Left kidney (tissue), 1 donor: ENCODE measurements at regions not wholly inside any gene's neighbourhood (a gene's known extent, or its start where the extent isn't known, plus 50 kb on each side); places are given as distances from the start of the nearest gene placed in this dataset.

Experiments used
- DNase-seq: peaks from one replicate; pipeline ENCODE4 v3.0.0-alpha.2; 2013

DNA sequence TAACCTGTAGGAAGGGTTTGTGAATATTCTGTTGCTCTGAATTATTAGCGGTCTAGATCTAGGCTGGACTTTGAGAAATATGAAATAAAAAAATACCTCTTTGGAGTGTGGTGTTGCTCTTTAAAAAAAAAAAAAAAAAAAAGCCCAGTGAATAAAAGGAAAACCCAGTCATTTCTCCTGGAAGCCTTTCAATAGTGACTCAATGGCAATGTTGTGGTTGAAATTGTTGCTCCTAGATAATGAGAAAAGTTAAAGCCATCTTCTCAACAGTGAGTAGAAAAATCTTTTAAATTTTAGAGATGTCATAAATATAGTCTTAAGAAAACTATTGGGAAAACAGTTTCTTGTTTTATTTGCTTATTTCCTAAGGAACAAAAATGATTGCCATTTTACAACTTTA, 135.3 kb downstream of the RFC3 start:
- no peak for DNase-seq

DNA sequence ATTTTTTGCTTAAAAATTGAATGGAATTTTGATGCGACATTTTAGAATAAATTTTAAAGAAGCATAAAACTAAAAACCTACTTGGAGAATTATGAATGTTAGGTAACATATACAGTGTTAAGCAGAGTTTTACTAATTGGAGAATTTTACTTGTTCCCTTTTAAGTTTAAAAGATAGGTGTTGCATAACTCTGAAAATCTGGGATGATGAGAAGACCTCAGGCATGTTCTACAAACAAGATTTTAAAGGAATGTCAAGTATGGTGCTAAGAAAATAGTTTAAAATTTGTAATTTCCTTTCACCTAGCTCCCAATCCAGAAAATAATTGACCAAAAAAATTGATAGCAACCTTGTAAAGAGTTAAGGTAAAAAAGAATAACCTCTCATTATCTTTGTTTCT, 135.8 kb downstream of the RFC3 start:
- DNase-seq: no peak

DNA sequence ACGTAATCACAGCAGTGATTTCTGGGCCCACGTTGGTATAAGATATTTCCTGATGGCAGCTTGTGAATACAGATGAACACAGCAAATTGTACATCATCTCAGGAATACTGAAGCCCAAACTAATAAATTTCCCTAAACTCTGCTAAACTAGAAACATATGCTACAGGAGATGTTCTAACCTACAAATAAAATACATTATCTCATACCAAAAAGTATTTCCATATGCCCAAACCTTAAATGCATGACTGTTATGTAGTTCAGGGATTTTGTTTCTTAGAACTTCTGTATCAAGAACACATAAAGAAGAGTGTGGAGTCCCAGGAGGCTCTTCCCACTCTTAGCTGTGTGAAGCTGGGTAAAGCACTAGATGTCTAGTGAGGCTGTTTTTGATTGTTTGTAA, 138.4 kb downstream of the RFC3 start:
- no peak for DNase-seq

DNA sequence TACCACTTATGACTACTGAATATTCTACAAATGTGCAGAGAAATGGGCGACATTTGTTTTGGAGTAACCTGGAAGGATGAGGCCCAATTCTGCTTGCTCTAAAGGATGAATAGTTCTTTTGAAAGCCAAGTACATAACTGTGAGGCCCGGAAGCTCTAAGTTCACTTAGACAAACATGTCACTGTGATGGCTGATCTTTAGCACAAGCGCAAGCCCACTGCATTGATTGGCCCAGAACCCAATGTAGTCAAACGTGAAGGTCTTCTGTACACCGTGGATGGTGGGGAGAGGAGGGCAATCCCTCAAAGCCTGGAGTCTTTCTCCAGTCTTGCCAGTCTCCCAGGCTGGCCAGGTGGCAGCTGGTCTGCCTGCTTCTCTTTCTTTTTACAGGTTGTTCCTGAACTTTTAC, 139.6 kb downstream of the RFC3 start:
- DNase-seq: no peak

DNA sequence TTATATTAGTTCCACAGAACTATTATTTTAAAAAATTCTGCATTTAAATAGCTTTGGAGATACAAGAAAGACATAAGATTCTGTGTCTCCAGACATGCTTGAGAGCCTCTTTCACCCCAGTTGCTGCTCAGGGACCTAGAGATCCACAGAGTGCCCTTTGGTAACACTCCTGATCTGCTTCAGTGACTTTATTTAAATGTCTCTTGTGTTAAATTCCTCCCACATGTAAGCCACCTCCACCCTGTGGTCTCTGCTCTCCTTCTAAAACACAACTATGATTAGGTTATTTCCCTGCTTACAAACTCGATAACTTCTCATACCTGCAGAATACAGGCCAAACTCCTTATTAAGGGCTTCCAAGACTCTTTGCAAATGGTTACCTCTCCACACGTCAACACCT, 141.0 kb downstream of the RFC3 start:
- DNase-seq: no peak

DNA sequence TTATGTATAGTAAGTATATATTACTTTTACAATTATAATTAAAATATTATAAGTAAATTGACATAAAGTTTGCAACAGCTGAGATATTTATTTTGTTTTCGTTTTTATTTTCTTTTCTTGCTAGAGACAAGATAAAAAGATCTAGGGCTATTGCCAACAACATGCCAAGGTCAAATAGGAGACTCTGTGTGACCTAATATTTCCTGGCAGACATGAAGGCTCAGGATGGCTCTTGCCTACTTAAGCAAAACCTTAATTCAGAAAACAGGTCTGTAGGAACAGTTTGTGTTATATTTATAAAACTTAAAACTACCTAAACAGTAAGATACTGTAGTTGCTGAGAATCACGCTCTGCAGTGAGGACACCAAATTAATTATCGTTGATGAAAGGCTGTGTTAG, 145.2 kb downstream of the RFC3 start:
- no peak for DNase-seq

DNA sequence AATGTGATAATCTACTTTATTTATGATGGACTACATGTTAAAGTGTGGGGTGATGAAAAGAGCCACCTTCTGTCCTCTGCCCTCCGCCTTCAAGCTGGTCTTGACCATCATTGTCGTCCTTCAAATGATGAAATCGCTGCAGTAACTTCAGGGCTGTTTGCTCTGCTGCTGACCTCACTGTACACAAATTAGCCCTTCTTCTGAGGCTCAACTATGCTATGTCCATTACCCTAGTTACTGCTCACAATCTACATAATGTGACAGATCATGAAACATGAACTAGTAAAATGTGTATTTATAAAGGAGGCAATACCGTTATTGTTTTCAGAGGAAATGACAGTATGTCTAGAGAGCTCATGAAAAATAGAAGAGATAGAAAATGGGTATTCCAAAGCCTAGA, 145.9 kb downstream of the RFC3 start:
- DNase-seq: no peak

DNA sequence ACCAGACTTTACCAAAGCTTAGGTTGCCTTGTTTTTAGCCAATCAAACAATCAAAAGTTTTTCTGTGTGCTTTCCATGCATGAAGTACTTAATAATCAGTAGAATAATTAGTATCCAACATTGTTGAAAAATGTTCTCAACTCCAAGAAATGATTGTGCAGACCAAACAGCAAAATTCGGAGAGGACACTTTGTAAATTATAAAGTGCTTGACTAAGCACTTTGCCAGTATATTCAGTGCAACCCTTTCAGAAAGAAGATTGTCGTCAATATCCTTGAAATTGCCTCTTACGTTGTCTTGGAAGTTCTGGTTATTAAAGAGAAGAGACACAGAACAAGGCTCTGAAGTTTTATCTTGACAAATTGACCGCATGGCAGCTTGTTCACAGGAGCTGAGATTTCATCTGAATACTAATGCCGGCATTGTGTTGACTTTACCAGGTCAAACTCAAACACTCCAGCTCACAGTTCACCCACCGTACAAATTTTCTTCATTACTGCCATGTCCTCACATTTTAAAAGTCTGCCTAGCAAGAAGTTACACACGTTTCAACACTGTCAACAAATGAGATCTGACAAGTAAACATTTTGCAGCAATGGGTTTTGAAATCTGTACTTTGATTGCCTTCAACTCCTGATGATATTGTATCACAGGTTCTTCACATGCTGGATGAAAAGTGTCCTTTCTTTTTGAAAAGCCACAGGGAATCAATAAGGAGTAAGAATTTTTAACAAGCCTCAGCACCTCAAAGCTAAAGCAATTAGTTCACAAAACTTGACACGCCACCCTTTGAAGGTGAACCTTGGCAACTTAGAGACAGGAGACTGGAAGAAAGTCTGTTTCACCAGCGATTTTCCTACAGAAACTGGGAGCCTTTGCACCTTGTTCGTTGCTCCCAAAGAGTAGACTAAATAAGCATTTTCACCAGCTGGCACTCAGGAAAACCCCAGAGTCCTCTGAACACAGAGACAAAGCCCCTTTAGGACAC, 150.9 kb downstream of the RFC3 start:
- no peak for DNase-seq

DNA sequence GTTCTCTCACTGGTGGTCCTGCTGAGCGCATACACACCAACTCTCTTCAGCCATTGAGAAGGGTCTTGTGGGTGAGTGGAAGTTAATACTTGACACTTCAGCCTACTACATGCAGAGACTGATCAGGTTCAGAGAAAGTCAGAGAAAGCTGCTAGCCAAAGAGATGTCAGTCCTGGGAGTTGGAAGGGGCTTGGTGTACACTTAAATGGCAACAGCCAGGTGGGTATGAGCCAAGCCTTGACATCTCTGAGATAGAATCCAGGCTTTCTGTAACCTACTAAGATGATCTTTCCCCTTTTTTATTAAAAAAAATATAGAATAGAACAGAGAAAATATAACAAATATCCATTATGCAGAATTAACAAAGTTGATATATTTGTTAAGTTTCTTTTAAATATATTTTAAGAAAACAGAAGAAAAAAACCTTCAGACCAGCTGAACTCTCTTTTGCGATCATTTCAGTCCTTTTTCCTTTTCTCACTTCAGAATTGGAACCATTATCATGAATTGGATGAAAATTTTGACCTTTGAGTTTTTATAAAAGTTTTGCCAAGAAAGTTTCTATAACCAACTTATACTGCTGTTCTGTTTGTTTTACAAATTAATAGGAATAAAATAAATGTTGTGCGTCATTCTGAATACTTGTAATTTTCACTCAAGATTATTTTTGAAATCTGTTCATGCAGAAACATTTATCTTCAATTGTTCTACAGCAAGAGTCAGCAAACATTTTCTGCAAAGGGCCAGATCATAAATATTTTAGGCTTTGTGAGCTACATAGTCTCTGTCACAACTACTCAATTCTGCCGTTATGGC, 153.0 kb downstream of the RFC3 start:
- DNase-seq: no peak

DNA sequence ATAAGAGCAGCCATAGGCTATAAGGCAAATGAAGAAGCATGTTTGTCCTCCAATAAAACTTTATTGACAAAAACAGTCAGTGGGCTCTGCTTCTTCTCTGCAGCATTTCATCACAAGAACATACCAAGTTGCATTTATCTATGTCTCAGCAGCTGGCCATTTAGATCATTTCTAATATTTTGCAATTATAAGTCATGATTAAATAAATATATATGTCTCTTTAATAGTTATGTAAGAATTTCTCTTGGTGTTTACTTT, 153.5 kb downstream of the RFC3 start:
- DNase-seq: no peak

DNA sequence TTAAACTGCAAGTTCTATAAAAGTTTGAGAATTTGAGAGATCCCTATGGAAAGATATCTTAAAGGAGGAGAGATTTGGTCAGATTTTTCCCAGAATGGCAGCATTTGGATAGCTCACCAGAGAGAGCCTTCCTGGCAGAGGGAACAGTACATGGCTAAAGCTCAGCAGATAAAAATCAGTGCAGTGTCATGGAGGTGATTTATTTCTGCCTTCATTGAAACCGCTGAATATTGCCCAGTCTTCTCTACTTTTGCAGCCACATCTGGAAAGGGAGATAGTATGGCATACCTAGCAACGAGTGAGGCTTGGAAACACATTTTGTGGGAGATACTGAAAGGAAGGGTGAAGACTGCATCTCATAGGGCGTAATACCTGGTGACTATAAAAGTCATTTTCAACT, 155.2 kb downstream of the RFC3 start:
- DNase-seq: no peak

DNA sequence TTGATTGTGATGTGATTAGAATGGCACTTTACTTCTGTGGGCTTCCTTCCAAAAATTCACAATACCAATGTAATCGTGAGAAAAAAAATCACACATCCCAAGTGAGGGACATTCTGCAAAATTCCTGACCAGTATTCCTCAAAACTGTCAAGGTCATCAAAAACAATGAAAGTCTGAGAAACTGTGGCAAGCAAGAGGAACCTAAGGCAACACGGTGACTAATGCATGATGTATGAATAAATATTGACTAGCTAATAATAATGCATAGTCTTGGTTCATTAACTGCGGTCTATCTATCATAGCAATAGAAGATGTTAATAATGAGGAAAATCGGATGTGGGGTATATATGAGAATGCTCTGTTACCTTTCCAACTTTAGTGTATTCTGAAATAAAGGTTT, 159.0 kb downstream of the RFC3 start:
- no peak for DNase-seq

DNA sequence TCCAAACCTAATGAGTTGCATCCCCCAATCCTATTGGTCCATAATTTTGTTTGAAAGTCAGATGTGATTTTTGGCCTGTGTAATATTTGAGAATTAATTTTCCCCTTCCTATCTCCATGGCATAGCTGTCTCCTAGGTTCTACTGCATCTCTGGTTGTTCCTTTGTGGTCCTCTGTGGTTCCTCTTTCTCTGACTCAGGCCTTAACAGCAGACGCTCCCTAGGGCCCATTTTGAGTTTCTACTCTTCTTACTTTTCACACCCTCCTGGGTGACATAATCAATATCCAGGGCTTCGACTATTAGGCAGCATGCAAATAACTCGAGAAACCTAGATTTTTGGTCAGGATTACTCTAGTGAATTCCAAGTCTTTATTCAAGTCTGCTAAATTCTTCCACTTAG, 160.7 kb downstream of the RFC3 start:
- no peak for DNase-seq

DNA sequence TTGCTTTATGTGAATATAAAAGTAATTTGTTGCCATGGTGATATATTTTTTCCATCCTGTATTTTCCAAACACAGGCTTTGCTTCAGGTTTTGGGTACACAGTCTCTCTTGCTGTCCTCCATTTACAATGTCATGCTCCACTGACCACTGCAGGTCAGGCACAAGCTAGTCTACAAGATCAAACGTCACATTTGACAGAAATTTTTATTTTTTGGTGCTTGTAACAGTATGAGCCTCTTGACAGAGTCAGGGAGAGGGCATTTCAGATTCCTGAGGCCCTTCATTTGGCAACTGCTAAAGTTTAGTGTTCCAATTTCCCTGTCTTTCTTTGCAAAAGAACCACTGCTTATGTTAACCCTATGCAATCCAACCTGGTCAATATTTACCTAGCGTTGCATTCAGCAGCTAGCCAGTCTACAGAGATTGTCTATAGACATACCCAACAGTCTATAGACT, 175.0 kb downstream of the RFC3 start:
- DNase-seq: peak; percentile 12

DNA sequence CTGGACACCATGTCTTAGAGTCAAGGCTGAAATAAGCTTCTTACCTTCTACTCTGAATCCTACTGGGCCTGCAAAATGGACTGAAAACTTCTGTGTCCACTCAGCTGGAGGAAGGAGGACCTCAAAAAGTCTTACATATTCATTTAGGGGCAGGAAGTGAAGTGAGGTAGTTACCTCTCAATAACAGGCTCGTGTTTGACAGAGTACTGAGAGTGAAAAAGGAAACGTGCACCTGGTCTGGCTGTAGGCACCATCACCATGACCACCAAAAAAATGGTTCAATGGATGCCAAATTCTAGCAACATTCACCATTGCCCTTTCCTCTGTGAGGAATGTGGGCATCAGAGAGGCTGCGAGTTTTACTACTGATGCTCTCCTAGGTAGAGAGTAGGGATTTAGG, 176.2 kb downstream of the RFC3 start:
- no peak for DNase-seq

DNA sequence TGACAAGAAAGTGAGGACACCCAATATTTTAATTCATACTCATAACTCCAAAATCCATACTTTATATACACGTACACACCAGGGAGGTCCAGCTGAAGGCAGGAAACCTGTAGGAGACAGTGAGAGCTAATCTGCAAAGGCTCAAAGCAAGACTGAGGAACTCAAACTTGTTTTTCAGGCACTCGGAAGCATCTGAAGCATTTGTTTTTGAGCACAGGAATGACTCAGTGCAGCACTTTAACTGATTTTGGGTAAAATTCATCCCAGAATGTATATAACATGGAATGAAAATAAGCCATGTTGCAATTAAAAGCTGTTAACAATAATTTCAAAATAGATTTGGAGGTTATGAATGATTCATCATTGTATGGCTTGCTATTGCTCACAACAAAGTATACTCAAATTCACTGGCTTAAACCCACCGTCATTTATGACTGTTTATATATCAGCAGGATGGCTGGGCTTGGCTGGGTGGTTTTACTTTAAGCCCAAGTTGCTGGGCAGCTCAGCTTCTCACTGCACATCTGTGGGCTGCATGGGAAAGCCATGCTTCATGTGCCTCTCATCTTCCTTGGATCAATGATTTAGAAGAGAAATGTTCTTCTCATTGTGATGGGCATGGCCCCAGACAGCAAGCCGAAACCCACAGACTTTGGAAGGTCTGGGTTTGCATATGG, 177.0 kb downstream of the RFC3 start:
- DNase-seq: no peak

DNA sequence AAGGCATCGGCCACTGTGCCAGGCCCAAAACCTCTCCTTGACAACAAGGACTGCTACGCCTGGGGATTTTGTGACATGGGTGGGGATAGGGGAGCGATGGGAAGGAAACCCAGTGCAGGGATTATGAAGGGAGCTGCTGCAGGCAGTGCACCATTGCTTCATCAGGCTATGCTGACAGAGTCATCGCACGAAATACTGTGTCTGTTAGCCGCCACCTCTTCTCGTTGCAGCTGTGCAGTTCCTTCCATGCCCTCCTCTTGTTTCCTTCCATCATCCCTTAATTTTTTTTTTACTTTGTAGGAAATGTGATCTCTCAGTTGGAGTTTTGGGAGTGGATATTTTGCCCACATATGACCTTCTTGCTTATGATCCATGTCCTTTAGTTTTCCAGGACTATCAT, 178.7 kb downstream of the RFC3 start:
- no peak for DNase-seq

DNA sequence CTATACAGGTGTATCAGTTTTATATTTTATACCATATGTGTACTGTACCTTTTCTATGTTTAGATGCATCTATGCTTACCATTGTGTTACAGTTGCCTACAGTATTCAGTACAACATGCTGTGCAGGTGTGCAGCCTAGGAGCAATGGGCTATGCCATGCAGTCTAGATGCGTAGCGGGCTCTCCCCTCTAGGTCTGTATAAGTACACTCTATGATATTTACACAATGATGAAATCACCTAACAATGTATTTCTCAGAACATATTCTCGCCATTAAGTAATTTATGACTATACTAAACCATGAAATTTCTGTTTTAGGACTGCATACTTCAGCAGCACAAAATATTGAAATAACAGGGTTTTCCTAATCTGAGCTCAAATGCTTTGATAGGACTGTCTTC, 179.6 kb downstream of the RFC3 start:
- no peak for DNase-seq

DNA sequence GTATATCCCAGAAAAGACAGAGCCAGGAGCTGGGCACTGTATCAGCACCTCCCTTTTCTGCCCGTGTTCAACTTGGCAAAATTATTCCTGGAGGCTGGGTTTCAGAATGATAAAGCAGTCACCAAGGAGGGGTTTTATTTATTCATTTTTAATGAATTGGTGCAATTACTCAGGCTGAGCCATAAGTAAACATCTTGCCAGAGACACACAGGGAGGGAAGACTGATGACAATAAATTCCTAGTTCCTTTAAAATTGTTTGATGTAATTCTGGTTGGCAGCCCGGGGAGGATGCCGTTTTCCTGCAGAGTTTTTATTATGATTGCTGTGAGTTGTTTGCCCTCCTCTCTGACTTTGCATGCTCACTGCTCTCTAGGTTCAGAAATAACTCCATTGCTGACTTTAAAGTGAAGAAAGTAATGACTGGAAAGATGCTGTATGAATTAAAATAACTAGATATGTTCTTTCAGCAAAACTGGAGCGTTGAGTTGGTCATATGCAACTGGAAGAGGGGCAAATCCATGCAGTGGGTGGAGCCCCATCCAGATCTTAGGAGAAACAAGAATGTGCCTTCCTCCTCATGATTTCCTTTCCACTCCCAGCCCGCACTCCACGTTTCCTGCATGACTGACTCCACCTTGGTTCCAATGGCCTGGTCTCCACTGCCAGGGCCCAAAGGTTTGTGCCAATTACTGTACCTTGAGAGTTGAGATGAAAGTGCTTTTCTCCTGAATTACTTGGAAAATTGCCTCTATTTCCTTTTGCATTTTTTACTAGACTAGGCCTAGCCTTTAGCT, 182.1 kb downstream of the RFC3 start:
- DNase-seq: no peak

DNA sequence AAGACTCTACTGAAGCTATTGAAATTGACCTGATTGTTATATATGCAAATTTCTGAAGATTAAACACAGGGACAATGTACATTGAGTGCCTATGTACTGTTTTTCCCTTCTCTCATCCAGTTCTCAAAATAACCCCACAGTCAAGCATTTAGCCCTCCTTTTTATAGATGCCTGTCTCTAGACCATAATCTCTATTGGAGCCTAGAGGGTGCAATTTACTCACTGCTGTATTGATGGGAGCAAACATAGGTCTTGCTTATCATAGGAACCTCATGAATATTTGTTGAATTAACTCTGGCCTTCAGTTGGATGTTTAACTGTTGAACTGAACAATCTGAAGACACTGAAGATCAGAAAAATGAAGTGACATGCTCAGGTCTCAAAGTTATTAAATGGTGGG, 183.0 kb downstream of the RFC3 start:
- DNase-seq: no peak

DNA sequence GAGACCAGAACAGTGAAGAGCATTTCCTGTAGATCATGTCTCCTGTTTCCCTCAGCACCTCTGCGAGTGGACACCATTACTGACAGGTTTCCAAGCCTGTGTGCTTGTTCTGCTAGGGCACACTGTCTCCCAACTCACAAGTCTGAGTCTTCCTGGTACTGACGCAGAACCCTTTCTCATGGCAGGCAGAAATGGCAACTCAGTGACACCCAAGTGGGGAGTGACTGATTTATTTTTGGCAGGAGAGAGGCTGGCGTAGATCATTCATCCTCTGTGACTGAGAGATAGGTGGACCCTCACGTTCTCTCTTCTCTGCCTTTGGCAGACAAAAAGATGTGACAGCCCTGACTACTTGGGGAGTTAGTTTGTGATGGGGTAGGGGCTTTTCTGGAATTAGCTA, 183.4 kb downstream of the RFC3 start:
- no peak for DNase-seq

DNA sequence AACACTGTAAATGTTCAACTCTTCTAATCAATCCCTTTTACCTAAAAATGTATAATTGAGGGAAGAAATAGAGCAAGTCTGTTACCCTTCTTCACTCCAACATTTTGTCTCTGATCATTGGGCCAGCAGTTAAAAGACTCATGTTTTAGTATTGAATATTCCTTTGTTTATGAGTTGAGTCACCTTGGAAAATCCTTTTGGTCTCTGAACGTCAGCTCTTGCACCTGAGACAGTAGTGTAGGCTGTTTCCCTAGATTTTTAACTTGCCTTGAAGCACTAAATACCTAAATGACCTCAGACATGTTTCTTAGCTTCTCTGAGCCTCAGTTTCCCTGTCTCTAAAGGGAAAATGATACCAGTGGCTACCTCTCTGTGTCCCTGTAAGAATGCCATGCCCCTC, 184.2 kb downstream of the RFC3 start:
- DNase-seq: no peak
